Panc1 (cell line): ENCODE measurements at regions not wholly inside any gene's neighbourhood (a gene's known extent, or its start where the extent isn't known, plus 50 kb on each side); places are given as distances from the start of the nearest gene placed in this dataset.

ENCODE experiments used
- POLR2AphosphoS5 ChIP-seq: IDR thresholded peaks from 2 replicates; pipeline ENCODE4 v1.6.1; 2012; ENCODE audit warnings: mild to moderate bottlenecking, low read depth, low read length, moderate library complexity
- REST ChIP-seq, 2 experiments: IDR thresholded peaks; 2 replicates each; pipeline ENCODE4 v1.6.1; 2011 to 2012; ENCODE audit warnings: low read depth in 2 of 2, control low read depth in 1 of 2, low read length in 1 of 2, mild to moderate bottlenecking in 1 of 2, moderate library complexity in 1 of 2; ENCODE audit not compliant: insufficient read depth in 1 of 2
- SIN3A ChIP-seq: IDR thresholded peaks from 2 replicates; pipeline ENCODE4 v1.6.1; 2012; ENCODE audit warnings: low read depth, mild to moderate bottlenecking, low read length, moderate library complexity, borderline replicate concordance; ENCODE audit not compliant: insufficient read depth
- TCF7L2 ChIP-seq: IDR thresholded peaks from 2 replicates; pipeline ENCODE4 v1.6.1; 2011; ENCODE audit warnings: mild to moderate bottlenecking, low read depth, low read length, inconsistent platforms
- TF ChIP-seq, protein P1 (sequence below): fragments of 450-650 bp; IDR thresholded peaks from 2 replicates; pipeline ENCODE4 v1.5.1; 2017; ENCODE audit warnings: mild to moderate bottlenecking

GRCh38 chr1:95534985-95535384 lies 301.0 kb downstream of the RWDD3 start:
- TF ChIP-seq POLR2AphosphoS5 (no peak), REST (IDR thresholded peaks at IDR 0.05; ENCODE audit: insufficient read depth in 1 of 2, low read depth in 2 of 2, low read length in 1 of 2) (no peak), TCF7L2 (no peak), SIN3A (no peak)
- TF ChIP-seq, protein P1, sequence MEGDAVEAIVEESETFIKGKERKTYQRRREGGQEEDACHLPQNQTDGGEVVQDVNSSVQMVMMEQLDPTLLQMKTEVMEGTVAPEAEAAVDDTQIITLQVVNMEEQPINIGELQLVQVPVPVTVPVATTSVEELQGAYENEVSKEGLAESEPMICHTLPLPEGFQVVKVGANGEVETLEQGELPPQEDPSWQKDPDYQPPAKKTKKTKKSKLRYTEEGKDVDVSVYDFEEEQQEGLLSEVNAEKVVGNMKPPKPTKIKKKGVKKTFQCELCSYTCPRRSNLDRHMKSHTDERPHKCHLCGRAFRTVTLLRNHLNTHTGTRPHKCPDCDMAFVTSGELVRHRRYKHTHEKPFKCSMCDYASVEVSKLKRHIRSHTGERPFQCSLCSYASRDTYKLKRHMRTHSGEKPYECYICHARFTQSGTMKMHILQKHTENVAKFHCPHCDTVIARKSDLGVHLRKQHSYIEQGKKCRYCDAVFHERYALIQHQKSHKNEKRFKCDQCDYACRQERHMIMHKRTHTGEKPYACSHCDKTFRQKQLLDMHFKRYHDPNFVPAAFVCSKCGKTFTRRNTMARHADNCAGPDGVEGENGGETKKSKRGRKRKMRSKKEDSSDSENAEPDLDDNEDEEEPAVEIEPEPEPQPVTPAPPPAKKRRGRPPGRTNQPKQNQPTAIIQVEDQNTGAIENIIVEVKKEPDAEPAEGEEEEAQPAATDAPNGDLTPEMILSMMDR, result no peak
